HG02840 (cell line): ENCODE measurements at regions not wholly inside any gene's neighbourhood (a gene's known extent, or its start where the extent isn't known, plus 50 kb on each side); places are given as distances from the start of the nearest gene placed in this dataset.

Experiments
- ATAC-seq: cut with Tn5 transposase; IDR thresholded peaks from one replicate; pipeline ENCODE4 v1.9.1; 2021; ENCODE audit warnings: mild to moderate bottlenecking, moderate library complexity, moderate number of reproducible peaks; ENCODE audit not compliant: unreplicated experiment, low FRiP score

DNA sequence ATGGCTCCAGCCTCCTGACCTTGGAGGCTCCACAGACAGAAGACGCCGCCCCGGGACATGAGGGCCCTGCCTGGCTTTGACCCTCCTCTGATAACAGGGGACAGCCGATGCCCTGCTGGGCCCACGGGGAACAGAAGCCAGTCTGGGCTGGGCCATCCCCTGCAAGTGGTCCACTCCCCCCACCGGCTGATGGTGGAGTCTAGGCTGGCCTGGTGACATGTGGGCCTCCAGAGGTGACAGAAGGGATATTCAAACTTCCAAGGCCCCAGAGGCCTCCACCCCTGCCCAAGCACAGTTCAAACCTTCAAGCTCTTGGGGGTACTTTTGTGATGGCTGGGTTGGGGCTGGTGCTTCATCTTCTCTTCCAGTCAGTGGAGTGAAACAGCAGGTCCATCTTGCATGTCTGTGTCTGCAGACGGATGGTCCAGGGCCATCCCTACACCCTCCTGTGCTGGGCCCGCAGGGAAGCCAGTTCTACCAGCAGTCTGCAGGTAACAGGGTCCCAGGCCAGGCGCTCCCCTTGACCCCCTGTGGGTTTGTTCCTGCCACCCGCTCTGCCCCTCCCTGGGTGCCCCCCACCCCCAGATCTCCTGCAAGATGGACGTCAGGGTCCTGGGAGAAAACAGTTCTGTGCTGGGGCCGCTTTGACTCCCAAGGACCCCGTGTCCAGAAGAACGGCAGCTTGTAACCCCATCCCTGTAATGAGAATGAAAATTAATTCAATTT is 929.9 kb downstream of the BRD1 start:
- ATAC-seq = no peak

DNA sequence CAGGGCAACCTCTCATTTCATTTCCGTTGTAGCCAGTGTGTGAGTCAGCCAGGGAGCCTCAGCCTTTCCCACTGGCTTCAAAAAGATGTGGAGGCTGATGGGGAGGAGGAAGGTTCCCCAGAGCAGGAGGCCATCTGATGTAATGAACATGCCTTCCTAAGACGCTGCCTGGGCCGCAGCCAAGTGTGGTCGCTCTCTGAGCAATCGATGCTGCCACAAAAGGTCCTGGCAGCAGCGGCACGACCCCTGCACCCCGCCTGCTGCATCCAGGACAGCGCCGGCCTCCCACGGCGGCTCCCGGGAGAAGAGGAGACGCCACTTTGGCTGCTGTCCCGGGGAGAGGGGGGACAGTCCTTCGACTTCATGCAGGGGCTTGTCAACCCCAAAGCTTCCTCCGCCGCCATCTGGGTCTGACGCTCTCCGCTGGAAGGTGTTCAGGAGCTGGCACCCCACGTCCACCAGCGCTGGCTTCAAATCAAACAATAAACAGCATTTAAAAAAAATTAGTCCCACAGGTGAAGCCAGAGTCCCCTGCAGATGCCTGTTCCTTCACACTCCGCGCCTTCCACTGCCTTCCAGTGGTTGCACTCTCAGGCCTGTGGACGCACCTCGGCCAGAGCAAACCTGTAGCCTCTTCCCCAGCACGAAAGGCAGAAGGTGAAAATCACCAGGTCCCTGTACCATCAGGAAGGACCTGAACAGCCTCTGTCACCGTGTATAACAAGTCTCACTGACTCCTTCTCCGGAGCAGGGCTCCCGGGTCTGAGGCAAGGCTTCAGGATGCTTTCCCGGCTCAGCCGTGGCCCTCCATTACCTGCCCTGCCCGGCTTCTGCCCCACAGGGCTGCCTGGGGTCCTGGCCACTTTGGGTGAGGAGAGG is 930.7 kb downstream of the BRD1 start:
- no peak for ATAC-seq

DNA sequence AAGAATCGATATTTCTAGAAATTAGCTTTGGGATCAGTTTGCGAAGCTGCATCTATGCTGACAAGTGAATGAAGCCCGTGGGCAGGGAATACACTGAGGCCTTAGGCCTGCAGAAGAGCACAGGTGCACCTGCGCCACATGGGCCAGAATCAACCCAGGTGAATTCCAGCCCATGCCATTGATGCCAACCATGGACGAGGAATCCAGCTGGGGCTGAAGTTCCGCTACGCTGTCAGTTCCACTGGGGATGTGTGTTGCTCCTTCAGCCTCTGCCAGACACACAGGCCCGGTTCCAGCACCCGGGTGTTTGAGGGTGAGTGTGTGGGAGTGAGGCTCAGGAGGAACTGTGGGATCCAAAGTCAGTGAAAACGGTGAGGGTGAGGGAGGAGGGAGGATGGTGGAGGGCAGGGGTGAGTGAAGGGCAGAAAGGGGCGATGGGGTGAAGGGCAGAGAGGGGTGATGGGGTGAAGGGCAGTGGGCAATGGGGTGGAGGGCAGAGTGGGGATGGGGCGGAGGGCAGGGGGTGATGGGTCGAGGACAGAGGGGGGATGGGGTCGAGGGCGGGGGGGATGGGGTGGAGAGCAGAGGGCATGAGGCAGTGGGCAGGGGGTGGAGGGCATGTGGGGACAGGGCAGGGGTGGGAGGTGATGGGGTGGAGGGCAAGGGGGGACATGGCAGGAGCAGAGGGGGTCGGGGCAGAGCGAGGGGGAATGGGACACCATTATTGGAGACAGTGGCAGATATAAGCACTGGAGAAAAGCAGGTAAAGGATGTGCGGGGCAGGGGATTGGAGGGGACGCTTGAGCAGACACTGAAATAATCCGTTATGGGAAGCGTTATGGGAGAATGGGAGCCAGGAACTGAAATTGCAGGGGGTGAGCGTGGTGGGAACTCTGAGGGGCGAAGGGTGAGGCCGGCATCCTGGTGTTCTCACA is 931.6 kb downstream of the BRD1 start:
- ATAC-seq = no peak

DNA sequence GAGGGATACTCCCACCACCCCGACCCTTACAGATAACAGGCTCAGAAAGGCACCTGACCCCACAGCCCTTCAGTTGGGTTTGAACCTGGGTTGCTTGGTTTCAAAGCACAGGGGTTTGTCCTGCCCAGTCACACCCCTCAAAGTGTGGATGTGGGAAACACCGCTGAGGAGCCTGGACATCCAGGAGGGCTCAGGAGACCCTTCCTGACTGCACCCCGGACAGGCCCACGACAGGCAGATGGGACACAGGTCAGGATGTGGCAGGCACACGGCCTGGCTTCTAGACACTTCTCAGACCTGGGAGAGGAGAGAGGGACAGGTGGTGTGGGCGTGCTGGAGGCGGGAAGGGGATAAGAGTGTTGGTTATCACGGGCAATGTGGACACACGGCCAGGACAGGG is 932.3 kb downstream of the BRD1 start:
- no peak for ATAC-seq

DNA sequence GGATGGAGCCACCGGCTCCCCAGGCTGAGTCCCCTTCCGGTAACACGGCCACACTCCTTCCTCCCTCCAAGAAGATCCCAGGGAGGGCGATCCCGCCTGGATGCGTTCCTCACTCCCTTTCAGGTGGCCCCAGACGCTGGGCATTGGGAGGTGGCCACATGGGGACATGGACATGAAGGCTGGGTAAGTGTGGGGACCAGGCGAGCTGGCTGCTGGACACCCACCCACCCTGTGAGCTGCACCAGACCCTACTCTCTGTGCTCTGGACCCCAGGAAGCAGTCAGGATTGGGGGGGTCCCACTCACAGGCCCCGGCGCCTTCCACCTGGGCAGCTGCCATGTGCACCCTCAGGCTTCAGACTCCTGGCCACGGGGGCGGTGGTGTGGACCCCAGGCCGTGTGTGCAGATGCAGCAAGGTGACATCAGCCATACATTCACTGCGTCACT is 932.8 kb downstream of the BRD1 start:
- ATAC-seq = no peak

DNA sequence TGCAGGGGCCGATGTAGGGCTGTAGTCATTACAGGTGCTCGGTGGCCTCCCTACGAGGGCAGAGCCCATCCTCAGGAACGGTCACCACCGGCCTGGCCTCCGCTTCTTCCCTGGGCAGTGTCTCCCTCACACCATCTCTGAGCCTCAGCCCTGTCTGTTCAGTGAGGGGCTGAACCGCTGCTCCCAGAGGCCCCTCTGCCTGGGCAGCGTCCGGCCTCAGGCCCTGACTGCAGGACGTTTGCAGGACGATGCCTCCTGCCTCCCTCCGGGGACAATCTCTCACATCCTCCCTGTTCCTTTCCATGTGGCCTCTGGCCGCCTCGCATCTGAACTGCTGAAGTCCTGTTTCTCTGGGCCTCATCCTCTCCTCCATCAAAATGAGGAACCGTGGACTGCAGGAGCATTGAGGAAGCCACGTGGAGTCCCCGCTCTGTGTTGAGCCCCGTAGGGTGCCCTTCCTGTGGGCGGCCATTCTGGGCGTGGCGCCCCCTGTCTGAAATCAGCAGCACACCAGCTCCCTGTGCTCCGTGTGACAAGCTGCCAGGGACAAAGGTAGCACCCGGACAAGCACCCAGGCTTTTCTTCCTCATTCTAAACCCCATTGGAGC is 933.5 kb downstream of the BRD1 start:
- ATAC-seq = no peak

DNA sequence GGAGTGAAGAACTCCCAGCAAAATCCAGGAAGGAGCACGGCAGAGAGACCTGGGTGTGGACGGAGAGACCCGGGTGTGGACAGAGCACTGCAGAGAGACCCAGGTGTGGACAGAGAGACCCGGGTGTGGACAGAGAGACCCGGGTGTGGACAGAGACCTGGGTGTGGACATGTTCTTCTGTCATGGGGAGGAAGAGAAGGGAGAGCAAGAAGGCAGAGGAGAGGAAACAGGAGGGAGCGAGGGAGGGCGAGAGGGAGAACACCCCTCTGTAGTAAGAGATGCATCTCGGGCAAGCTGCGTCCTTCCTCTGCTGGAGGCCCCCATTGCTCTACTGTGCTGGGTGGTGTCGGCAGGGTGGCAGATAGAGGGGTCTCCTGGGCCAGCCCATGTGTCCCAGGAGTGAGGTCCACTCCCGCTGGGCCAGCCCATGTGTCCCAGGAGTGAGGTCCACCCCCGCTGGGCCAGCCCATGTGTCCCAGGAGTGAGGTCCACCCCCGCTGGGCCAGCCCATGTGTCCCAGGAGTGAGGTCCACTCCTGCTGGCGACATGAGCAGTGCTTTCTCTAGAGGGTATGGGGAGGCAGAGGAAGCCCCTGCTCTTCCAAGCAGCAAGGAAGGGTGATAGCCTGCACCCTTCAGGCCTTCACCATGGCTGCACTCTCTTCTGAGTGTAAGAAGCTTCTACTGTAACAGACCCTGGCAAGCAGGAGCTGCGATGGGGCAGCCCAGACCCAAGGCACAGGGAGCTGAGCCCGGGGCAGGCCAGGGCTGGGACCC is 934.2 kb downstream of the BRD1 start:
- ATAC-seq = no peak

DNA sequence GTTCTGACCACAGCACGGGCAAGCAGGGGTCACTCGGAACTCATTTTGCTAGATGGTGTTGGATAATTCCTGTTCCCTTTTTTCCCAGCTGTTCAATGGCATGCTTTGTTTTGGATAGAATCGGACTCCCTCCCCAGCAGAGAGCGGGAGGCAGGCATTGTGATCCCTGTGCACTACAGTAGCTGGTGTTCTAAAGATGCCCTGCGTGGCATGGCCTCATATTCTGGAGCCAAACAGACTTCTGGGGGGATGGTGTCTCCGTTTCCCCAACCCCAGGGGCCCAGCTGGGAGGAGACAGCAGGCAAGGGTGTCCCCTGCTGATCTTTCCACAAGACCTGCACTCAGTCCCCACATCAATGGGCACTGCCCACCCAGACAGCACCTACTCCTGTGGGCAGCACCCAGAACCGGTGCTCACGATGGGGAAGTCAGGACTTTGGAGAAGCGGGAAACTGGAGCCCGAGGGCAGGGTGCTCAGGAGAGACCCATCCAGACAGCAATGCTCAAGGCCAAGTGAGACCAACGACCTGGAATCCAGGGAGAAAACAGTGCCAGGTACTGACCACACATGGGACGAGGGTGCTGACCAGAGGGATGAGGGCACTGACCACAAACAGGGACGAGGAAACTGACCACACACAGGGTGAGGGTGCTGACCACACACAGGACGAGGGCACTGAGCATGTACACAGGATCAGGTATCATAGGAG is 934.9 kb downstream of the BRD1 start:
- no peak for ATAC-seq

DNA sequence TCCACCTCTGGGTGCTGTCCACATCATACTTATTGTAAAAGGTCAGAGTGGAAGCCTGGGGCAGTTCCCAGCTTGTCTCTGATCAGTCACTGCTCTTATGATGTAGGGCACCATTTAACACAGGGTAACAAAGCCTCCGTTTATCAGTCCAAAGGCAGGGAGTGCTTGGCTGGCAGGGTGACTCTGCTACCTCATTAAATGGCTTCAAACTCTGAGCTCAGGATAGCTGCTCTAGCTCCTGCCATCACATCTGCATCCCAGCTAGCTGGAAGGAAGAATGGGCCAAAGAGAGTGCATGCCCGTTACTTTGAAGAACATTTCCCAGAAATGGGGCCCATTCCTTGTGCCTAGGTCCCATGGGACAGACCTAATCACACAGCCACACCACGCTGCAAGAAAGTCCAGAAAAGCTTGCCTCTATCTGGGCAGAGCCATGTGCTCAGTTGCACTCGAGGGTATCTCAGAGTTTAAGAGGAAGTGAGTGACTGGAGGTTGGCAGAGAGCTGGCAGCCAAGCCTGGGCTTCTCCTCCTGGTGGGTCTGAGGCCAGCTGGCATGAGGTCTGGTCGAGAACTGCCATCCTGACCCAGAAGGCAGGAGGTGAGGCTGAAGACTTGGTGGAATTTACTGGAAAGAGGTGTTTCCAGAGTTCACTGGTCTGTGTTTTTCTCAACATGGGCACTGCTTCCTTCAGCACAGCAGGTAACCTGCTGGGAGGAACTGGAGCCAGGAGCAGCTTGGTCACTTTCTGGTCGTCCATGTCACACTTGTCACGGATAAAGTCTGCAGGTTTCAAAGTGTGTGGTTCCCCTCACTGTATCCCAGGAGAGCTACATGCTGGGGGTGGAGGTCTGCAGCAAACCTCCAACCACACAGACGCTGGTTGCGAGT is 935.7 kb downstream of the BRD1 start:
- ATAC-seq = no peak

DNA sequence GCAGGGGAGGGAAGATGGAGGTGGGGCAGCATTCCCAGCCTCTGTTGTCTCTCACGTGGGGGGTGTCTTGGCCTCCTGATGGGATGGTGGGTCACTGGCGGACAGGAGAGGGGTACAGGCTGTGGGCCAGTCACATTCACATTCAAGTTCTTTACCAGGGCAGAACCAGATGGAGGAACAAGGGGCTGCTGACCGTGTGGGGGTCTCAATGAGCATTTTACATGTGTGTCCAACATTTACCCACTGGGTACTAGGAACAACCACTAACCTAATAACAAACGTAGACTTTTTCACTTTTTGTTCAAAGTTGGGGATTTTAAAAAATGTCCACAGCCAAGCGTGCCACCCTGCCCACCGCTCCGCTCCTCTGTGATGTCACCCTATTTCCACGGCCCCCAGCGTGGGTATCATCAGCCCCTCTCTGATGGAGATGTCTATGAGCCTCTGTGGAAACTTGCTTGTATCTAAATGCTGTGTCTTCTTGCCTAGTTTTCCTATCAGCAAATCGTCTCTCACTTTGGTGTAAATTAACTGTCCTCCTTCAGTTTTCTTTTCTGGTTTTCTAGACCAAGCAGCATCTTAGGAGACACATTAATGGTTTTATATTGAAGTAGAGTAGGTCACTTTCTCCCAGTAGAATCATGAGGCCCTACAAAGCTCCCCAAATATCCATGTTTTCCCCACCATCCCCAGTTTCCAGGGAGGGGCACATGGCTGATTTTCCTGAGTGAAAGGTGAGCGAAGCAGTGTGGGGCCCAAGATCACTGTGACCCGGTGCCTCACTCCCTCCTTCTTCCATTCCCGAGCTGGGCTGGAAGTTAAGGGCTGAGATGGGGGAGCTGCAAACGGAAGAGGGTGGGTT is 936.7 kb downstream of the BRD1 start:
- no peak for ATAC-seq

DNA sequence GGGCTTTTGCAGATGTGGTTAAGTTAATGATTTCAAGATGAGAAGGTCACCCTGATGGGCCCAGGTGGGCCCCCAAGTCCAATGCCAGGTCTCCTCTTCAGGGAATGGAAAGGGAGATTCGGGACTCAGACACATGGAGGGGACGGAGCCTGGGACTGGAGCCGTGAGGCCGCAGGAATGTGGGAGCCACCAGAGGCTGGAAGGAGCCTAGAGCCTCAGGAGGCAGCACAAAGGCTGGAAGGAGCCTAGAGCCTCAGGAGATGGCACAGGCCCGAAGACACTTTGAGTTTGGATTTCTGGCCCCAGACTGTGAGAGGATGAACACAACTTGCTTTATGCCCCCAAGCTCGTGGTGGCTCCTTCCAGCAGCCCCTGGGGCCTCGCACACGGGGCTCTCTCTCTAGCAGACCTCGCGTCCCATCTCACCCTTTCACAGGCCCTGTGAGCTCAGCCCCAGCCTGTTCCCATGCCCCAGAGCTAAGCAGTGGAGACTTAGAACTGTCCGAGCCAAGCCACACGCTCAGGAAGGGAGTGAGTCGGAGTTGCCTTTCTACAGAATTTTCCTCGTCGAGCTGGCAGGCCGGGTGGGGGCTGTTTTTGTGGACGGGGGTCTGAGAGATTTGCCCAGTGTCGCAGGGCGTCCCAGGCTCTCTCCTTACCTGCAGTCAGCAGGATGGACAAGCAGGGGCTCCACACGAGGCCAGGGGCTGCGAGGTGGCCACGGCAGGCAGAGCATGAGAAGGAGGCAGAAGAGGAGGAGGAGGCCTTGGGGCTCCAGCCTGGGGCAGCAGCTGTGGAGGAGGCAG is 937.6 kb downstream of the BRD1 start:
- ATAC-seq = no peak

DNA sequence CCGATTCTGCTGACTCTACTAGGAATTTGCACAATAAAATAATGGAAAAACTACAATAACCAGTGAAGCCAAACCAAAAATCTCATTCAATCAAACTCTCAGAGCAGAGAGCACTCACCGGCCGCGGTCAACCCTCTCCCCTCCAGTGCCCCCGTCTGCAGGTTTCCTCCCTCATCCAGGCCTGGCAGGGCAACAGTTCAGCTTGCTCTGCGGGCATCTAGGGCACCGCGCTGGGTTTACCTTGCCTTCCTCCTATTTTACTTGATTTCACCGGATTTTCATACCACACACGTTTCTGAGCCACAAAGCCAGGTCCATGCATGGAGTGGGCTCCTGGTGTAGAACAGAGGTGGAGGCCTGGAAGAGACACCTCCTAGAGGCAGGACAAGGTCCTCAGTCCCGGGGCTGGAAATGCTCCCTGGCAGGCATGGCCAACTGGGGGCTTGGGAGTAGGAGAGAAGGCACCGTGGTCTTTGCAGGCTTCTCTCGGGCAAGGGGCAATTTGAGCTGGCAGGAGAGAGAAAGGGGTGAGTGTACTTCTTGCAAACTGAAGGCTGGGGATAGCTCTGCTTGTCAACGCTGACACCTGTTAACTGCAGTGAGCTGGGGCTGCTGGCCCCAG is 938.4 kb downstream of the BRD1 start:
- ATAC-seq = no peak

DNA sequence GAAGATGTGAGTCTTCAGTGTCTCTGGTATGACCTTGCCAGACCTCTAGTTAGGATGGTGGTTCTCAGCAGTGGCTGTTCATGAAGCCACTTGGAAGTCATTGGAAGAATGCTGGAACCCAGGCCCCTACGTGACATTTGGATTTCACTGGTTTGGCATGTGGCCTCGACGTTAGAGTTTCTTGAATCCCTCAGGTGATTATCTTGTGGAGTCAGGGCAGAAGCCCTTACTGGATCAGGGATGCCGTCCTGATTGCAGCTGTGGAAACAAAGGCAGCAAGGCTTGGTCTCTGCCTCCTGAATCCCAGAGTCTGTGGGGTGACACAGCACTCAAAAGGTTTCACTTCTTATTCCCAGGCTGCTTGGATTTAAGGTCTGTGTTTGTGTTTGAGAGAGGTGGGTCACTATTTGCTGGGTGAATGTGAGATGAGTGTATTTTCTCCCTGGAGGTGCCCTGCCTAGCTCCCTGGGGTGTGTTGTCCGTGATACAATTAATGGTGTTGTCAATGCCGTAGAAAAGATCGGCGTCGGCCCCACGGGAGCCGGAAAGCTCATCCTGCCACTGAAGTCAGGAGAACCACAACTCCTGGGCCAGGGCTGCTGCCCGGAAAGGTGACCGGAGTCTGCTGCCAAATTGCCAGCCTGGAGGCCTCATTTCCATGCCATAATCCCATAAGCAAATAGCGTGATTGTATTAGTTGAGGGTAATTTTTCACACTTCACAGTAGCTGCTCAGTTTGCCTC is 939.0 kb downstream of the BRD1 start:
- no peak for ATAC-seq

DNA sequence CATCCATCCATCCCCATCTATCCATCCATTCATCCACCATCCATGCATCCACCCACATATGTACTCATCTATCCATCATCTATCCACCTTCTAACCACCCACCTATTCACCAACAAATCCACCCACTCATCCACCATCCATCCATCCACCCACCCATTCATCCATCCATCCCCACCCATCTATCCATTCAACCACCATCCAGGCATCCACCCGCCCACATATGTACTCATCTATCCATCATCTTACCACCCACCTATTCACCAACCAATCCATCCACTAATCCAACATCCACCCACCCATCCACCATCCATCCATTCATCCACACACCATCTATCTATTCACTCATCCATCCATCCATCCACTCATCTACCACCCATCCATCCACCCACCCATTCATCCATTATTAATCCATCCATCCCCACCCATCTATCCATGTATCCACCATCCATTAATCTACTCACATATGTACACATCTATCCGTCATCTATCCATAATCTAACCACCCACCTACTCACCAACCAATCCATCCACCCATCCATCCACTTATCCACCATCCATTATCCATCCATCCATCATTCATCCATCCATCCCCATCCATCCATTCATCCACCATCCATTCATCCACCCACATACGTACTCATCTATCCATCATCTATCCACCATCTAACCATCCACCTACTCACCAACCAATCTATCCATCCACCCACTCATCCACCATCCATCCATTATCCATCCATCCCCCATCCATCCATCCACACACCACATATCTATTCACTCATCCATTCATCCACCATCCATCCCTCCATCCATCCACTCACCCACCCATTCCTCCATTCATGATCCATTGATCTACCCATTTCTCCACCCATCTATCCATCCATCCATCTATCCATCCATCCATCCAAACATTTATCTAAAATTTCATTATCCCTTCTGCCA is 940.0 kb downstream of the BRD1 start:
- no peak for ATAC-seq
